Stimulated activated CD4-positive, alpha-beta T cell treated with anti-CD3 and anti-CD28 coated beads, Interleukin-4, amount 100 ng/mL, for 4 hours (primary cell): ENCODE measurements at regions not wholly inside any gene's neighbourhood (a gene's known extent, or its start where the extent isn't known, plus 50 kb on each side); places are given as distances from the start of the nearest gene placed in this dataset.

Source experiments
- DNase-seq, 2 experiments: peaks; one replicate each; pipeline ENCODE4 v3.0.0-alpha.2; 2020

DNA sequence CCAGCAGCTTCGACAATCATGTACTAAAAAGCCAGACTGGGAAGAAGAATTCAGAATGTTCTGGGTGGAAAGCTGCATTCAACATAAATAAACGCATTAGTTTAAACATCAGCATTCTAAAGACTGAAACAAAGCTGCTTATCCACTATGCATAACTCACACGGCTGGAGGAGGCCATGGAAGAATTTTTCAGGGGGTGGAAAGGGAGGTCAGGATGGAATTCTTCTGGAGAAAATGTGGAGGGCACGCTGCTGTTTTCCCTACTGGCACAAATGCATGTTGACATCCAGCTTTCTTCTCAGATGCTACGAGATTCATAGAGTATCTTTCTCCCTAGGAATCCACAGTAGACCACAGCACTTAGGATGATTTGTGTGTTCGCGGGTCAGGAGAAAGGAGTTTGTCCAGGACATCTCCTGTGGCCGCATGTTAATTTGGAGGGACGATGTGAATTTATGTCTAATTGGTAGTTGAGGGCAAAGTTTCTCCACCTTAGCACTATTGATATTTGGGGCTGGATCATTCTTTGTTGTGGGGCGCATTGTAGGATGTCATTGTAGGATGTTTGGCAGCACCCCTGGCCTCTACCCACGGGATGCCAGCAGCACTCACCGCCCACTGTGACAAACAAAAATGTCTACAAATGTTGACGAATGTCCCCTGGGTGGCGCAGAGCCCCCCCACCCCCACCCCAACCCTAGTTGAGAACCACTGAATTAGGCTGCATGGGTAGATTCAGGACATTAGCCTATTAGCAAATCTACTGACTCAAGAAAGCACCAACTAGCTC lies 86.5 kb upstream of the KAZN start:
- DNase-seq: no peak

DNA sequence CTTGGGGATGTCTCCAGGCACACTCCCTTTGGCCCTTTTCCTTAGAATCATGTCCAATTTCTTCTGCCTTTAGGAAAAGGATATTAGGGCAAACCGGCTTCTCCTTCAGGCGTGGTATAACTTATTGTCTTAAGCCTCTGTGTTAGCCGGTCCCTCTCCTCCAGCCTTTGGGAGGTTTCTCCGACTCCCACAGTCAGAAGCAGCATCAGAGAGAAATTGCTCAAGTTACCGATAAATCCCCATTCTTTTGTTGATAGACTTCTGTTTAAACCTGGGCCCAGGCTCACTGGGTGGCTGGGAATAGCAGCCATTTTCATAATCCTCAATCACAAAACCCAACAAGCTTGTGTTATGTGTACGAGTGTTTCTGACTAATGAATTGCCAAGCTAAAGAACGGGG lies 85.4 kb upstream of the KAZN start:
- DNase-seq: no peak

DNA sequence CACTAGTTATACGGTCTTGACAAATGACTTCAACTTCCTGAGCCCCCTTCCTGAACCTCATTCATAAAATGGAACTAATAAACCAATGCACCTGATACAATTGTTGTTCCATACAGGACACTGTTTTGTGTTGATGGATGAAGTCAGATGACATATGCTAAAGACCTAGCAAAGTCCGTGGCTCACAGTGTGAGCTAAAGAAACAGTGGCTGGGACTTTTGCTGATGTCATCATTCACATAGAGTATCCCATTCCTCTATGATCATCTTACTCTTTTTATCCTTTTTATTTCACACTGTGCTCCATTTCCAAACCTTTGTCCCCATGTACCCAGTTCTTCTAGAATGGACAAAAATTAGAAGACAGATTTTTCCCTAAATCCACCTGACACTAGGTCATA lies 83.7 kb upstream of the KAZN start:
- no peak for DNase-seq

DNA sequence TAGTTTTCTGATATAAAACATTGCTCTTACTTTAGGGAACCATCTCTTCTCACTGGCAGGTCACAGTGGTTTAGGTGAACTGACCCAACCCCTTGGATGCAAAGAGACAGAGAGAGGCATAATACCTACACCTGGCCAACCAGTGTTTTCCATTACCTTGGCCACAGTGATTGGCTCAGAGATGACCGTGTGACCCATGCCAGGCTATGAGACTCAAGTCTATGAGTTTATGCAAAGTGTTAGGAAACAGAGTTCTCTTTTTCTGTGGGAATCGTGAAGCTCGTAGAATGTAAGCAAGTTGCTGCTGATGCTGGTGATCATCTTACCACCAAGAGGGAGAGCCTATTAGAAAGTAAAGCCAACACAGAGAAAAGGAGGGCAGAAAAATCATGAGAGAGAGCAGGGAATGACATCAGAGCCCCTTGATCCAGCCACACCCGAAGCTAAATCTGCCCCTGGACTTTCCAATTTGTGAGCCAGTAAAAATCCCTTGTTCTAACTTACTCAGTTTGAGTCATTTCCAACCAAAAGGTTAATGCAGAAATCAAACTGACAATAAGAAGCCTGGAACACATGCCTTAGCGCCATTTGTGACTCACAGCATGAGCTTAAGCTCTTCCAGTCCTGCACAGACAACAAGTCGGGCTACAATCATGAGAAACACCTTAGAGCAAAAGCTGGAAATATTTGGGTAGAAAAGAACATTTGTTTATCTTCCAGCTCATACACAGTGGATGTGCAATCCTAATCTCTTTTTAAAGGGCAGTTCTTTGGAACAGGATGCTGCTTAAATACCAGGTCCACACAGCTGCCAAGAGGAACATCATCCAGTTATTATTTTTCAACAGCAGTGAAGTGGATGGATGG lies 81.3 kb upstream of the KAZN start:
- DNase-seq: no peak

DNA sequence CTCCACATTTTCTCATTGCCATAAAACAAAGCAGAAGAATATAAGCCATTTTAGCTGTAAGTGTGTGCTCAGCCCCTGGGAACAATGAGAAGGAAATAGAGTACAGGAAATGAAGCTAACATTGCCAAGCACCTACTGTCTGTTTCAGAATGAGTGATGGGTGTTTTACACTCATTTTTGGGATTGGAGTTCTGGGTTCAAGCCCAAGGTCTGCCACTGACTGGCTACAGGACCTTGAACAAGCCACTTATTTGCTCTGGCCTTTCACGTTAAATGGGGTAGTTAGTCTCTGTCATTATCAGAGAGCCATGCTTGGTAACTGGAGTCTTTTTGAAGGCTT lies 80.7 kb upstream of the KAZN start:
- no peak for DNase-seq

DNA sequence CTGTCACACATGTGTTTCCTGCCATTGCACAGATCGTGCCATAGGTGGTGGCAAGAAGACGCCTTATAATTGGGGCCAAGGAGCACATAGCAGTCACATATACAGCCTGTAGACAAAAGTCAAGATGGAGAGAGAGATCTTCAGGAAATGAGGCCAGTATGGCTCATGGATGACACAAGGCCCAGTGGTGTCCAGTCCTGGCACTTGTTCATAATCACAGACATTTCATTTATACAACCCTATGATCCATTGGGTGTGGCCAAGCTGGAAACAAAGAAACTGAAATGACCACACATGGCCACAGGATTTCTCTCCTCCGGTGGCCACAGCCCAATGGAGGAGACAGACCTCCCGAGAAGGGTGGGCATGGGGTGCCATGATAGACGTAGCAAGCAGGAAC lies 78.5 kb upstream of the KAZN start:
- no peak for DNase-seq

DNA sequence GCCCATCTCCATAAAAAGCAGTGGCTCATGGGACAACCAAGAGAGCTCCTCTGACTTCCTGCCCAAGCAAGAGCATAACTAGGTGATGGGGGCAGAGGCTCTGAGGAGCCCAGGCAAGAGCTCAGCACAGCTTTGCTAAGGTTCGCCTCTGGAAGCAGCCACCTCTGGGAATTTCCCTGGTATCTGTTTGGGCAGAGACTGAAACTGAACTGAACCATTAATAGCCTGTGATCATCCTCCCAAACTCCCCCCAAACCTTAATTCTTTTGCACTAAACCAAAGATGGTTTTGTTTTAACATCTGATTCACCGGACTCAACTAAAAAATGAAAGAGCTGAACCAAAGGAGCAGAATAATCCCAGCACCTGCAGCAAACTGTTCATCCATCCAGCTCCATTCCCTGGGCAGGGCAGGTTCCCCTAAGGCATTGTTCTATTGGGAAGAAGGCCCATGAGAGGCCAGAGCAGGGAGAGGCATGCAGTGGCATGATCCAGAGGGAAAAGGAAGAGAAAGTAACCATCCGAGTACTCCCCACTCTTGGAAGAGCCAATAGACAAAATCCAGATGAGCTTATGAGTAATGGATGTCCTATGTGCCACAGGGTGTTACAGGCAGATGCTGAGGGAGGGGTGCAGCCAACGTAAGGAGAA lies 77.8 kb upstream of the KAZN start:
- DNase-seq: no peak

DNA sequence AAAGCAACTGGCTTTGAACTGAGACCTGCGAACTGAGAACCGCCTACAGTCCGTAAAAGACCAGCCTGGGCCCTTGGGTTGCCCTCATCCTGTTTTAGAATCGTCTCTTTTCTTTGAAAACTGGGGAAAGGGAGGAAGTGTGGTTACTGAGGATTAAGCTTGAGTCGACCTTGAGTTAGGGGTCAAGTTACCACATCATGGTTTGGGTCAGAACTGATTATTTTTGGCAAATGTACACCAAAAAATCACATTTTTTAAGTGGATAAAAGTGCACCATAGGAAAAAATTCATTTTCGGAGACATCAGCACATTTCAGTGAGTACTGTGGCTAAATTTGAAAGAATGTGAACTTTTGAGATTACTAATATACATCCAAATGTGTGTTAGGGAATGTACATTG lies 76.9 kb upstream of the KAZN start:
- no peak for DNase-seq

DNA sequence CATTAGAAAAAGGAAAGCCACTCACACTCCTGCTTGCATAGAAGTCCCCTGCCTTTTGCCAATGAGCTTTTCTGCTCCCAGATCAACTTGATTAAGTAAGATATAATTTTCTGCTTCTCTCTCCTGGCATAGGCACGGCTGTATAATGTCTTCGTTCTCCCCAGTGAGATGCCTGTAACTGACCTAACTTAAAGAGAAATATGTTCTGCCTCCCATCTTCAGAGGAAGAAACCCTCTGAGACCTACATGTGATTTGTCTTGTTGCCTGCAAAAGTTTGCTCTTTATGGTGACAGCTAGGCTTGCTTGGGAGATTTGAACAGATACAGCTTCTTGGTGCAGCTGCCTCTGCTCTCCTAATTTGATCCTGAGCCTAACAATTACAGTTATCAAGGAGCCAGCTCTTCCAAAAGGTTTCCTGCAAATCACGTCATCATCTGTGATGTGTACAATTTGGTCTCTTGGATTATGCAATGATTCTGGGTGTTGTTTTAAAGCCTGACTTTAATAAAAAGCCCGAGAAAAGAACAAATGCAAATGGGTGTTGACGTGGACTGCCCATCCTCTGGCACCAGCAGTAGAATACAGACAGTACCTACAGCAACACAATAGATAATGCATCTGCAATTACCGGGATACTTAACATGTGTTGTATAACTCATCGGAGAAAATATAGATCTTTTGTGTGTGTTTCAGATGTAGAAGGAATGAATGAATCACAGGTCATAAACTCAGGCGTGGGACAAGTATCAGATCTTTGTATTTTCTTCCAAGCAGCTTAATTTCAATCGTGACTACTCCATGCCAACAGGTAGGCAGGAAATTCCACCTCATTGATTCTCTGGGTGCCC lies 76.2 kb upstream of the KAZN start:
- no peak for DNase-seq

DNA sequence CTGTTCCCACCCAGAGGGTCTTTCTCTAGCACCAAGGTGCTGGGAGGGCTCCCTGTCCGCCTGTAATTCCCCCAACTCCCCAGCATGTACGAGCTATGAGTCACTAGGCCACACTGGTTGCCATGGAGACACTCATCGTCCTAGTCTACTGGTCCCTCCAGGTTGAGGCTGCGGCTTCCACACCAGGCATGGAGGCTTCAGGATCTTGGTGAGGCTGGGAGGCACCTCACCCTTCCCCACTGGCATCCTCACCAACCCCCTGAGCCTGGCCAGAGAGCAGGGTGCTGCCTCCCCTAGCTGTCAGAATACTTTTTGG lies 75.6 kb upstream of the KAZN start:
- no peak for DNase-seq

DNA sequence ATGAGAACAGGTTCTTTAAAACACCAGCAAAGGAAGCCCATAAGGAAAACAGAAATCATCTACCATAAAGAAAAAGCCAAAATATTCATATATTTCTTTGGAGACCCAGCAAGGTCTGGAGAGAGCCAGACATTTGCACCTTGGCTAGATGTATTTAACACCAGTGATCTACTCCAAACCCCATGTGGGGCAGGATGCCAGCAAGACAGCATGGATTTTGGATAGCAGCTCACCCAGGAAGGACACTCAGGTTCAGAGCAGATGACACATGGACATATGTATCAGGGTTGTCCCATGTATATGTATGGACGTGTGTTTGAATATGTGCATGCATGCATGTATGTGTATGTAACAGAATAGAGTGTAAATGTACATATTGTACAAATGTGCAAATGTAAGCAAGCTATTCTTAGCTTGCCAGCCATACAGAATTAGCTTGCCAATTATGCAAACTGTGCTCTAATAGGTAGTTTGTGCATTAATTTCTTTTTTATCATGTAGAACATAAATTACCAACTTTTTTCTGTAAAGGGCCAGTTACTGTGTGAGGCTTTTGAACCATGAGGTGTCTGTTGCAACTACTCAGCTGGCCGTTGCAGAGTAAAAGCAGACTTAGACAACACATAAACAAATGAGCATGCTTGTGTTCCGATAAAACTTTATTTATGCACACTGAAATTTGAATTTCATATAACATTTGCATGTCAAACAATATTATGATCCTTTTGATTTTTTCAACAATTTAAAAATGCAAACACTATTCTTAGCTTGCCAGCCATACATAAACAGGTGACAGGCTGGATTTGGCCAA lies 73.5 kb upstream of the KAZN start:
- no peak for DNase-seq

DNA sequence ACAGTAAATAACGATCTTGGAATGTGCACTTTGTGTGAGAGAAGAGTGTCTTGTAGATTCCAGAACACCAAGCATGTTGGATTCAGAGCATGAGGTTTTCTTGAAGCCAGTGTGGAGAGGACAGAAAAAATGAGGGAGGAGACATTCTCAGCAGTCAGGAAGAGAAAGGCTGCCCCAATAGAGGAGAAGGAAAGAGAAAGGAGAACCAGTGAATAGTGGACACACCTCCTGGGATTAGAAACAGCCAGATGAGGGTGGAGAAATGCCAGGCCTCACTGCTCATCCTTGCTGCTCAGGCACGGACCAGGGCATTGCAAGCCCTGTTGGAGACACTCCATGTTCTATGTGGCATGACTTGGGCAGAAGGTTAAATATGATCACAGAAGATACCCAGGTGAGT lies 69.0 kb upstream of the KAZN start:
- DNase-seq: no peak

DNA sequence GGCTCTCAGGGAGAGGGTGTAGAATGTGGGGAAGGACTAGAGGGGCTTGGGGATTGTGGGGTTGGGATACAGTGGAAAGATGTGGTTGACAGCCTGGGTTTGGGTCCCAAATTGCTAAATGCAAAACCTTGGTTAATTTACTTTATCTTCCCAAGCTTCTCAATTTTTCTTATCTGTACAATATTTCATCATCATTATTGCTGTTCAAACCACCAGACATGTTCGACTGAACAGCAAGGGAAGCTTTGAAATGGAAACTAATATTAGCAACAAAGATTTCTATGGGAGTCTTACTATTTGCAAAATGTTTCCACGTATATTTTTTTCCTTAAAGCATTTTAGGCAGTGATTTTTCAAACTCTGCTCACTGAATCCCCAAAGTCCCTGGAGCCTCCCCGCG lies 67.0 kb upstream of the KAZN start:
- DNase-seq: no peak

DNA sequence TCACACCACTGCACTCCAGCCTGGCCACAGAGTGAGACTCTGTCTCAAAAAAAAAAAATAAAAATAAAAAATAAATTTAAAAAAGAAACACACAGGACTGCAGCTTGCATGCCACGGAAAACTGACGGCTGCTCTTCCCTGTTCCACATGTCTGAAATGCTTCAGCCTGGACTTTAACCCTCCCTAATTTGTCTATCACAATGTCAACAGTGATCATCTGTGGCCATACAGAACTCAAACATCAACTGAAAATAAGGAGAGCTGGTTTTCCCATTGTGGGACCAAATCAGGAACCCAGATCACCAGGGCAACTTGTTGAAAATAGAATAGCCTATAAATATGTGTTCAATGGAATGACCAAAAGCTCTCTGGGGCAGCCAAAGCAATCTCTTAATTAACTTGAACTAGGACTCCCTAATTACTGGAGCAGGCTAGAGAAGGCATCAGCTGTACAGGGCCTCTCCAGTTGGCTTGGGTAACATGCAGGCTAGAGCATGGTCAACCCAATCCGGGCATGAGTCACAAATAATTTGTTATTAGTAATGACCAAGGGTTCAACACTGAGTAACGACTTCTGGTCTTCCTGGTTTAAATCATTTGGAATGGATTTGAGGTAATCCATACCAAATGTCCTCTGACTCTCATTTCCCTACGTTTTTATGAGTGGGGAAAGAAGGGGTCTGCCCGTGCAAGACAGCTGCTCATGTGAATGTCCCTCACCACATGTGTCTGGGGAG lies 62.7 kb upstream of the KAZN start:
- DNase-seq: no peak

DNA sequence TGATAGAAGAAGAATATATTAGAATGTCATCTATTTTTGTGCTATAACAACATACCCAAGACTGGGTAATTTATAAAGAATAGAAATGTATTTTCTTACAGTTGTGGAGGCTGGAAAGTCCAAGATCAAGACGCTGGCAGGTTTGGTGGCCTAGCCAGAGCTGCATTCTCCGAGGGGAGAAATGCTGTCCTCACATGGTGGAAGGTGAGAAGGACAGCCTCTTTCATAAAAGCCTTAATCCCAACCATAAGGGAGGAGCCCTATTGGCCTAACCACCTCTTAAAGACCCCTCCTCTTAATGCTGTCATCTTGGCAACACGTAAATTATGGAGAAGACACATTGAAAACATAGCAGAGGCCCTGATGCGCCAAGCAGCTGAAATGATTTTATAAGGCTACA lies 60.1 kb upstream of the KAZN start:
- no peak for DNase-seq

DNA sequence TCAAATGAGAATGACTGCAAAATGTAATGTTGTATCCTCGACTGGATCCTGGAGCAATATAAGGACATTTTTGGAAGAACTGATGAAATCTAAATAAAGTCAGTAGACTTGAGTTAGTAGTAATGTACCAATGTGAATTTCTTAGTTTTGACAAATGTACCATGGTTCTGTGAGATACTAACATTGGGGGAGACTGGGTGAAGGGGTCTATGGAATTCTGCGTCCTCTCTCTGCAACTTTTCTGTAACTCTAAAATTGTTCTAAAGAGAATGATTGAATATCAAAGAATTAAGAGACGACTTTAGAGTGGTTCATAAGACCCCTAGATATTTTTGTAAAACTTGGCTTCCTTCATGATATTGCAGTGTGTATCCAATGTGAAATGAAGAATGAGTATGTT lies 59.2 kb upstream of the KAZN start:
- no peak for DNase-seq

DNA sequence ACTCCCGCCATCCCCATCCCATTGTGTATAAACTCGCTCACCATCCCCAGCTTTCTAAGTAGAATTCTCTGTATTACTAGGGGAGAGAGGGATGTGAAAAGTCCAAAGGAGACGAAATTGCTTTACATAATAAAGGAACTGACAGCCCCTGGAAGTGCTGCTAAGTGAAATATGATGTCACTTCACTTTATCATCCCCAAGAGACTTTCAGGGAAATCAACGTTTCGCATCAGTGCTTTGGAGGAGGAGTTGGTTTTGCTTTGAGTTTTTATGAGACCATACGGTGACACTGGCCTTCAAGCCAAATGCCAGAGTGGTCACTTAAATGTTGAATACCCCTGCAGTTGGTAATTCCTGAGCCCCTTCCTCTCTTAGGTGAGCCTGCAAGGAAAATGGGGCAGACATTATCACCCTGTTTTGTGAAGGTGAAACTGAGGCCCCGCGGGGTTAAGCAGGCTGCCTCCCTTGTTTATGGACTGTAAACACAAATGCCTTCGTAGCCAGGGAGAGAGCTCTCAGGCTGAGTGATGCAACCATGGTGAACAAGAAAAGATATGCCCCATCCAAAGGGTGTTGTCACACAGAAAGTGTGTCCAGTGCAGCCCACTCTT lies 58.4 kb upstream of the KAZN start:
- no peak for DNase-seq

DNA sequence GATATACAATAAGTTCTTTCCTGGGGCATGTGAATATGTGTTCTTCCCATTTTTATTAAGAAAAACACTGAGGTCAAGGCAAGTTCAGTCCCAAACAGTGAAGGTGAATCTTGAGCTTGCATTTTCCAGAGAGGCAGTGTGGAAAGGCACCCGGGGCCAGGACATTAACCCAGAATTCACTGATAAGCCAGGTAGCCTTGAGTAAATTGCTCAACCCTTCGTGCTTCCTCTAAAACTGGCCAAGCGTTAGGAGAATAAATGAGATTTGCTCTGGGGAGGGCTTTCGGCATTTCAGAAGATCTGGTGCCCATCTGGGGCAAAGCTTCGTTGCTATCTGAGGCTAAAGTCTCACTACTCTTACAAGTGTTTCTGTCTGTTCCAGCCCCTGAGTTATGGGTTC lies 57.1 kb upstream of the KAZN start:
- no peak for DNase-seq

DNA sequence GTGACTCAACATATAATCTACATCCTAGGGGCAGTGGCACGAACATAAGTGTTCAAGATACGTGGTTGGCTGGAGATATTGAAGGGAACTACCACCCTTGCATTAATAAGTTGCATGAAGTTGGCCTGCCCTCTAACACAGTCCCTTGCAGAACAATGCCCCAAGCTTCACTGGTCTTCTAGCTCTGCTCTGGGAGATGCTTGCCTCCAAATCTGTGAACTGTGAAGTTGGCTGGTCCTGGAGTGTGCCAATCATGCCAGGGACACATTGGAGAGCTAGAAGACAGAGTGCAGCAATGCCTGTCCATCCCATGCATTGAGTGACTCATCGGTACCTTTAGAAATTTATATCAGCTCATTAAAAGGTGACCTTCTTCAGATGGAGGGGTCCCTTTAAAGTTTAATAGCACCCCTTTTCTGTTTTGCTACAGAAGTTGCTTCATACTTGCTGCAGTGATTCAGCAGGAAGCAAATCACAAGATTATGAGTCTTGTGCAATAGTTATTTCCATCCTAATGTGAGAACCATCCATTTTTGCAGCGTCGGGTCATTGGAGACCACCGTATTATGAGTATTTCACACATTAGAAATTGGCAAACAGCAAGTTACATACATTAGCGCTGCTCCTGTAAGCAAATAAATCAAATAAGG lies 55.2 kb upstream of the KAZN start:
- DNase-seq: no peak

DNA sequence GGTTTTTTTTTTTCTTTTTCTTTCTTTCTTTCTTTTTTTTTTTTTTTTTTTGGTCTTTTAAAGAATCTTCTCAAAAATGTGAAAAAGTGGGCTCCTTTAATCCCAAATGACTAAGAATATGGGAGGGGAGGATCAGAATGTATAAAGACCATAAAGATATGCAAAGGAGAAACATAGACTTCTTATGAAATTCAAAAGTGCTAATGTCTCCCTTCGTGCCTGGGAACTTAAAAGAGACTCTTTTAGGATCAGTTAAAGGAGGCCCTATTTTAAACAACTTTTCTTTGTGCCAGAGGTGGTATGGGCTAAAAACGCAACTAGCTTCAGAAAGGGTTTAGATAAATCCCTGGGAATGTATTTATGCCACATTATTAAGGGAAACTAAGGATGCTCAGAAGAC lies 54.2 kb upstream of the KAZN start:
- DNase-seq: no peak
